ENCODE measurements at regions not wholly inside any gene's neighbourhood (a gene's known extent, or its start where the extent isn't known, plus 50 kb on each side); places are given as distances from the start of the nearest gene placed in this dataset.

GRCh38 chr15:87599616-87600015 lies 656.9 kb downstream of the NTRK3 start:
- no peak for TF ChIP-seq POLR2A (IDR thresholded peaks at IDR 0.05)
- TF ChIP-seq CTCF (IDR thresholded peaks at IDR 0.05 in 8 of 11, conservative IDR thresholded peaks at IDR 0.05 in 3 of 11), result no peak
- TF ChIP-seq POLR2AphosphoS5 (IDR thresholded peaks at IDR 0.05), result no peak
